GM12891 (cell line): ENCODE measurements at regions not wholly inside any gene's neighbourhood (a gene's known extent, or its start where the extent isn't known, plus 50 kb on each side); places are given as distances from the start of the nearest gene placed in this dataset.

ENCODE experiments used
- DNase-seq: peaks from one replicate; pipeline ENCODE4 v3.0.0; 2011; ENCODE audit warnings: low spot score; ENCODE audit not compliant: insufficient read length
- FAIRE-seq: peaks from 2 replicates; lab custom pipeline; 2011; peaks lifted over from hg19 to GRCh38; lab: Jason Lieb, UNC
- PAX5 ChIP-seq: IDR thresholded peaks from 2 replicates; pipeline ENCODE4 v1.6.1; 2011; ENCODE audit warnings: low read length, moderate library complexity, mild to moderate bottlenecking; ENCODE audit not compliant: insufficient read depth, severe bottlenecking
- POLR2A ChIP-seq: IDR thresholded peaks from 2 replicates; pipeline ENCODE4 v1.6.1; 2011; ENCODE audit warnings: low read depth, low read length, control low read depth
- POLR2AphosphoS5 ChIP-seq: IDR thresholded peaks from 2 replicates; pipeline ENCODE4 v1.6.1; 2011; ENCODE audit warnings: low read depth, low read length, control low read depth
- POU2F2 ChIP-seq: IDR thresholded peaks from 2 replicates; pipeline ENCODE4 v1.6.1; 2011; ENCODE audit warnings: low read depth, mild to moderate bottlenecking, control low read depth, low read length, moderate library complexity
- SPI1 ChIP-seq: IDR thresholded peaks from 2 replicates; pipeline ENCODE4 v1.6.1; 2011; ENCODE audit warnings: low read depth, low read length, control low read depth
- TAF1 ChIP-seq: IDR thresholded peaks from 2 replicates; pipeline ENCODE4 v1.6.1; 2011; ENCODE audit warnings: low read depth, low read length, control low read depth

- DNase-seq (no peak), FAIRE-seq (no peak)
- TF ChIP-seq SPI1 (no peak), POLR2AphosphoS5 (no peak), TAF1 (no peak), POLR2A (no peak), PAX5 (no peak), POU2F2 (no peak)
Measured at GRCh38 chr3:5441401-5441800, 253.9 kb downstream of the EDEM1 start.

GRCh38 chr3:5442106-5442785, 254.7 kb downstream of the EDEM1 start:
- TF ChIP-seq PAX5: no peak
- no peak for TF ChIP-seq POLR2AphosphoS5
- no peak for TF ChIP-seq TAF1
- TF ChIP-seq SPI1: no peak
- TF ChIP-seq POU2F2: no peak
- TF ChIP-seq POLR2A: no peak
- DNase-seq (no peak), FAIRE-seq (no peak)

- TF ChIP-seq POLR2A: no peak
- TF ChIP-seq POLR2AphosphoS5: no peak
- no peak for TF ChIP-seq PAX5
- no peak for TF ChIP-seq TAF1
- FAIRE-seq: no peak
- DNase-seq: no peak
Measured at GRCh38 chr3:5442786-5443138, 255.3 kb downstream of the EDEM1 start.

- FAIRE-seq (no peak), DNase-seq (no peak)
- TF ChIP-seq POLR2A (no peak), PAX5 (no peak), POLR2AphosphoS5 (no peak), SPI1 (no peak), POU2F2 (no peak), TAF1 (no peak)
Measured at GRCh38 chr3:5444253-5444652, 256.7 kb downstream of the EDEM1 start.

GRCh38 chr3:5445676-5446201, 258.2 kb downstream of the EDEM1 start:
- DNase-seq (no peak), FAIRE-seq (no peak)
- TF ChIP-seq POLR2A (no peak), SPI1 (no peak), POU2F2 (no peak), PAX5 (no peak), TAF1 (no peak), POLR2AphosphoS5 (no peak)

- no peak for DNase-seq
- FAIRE-seq: no peak
Measured at GRCh38 chr3:5448246-5448645, 260.7 kb downstream of the EDEM1 start.

GRCh38 chr3:5448816-5449215, 261.3 kb downstream of the EDEM1 start:
- FAIRE-seq (no peak), DNase-seq (no peak)
- TF ChIP-seq POLR2AphosphoS5: no peak
- TF ChIP-seq POLR2A: no peak
- TF ChIP-seq TAF1: no peak
- no peak for TF ChIP-seq SPI1
- no peak for TF ChIP-seq POU2F2
- TF ChIP-seq PAX5: no peak

More at GRCh38 chr3:5448246-5448645, 260.7 kb downstream of the EDEM1 start:
- TF ChIP-seq POU2F2 (no peak), POLR2AphosphoS5 (no peak), SPI1 (no peak), POLR2A (no peak), TAF1 (no peak), PAX5 (no peak)

- TF ChIP-seq POLR2A (no peak), SPI1 (no peak), TAF1 (no peak), POU2F2 (no peak), PAX5 (no peak), POLR2AphosphoS5 (no peak)
- DNase-seq: no peak
- no peak for FAIRE-seq
Measured at GRCh38 chr3:5456199-5456598, 268.7 kb downstream of the EDEM1 start.

GRCh38 chr3:5458526-5458925, 271.0 kb downstream of the EDEM1 start:
- no peak for FAIRE-seq

GRCh38 chr3:5462086-5462485, 274.6 kb downstream of the EDEM1 start:
- TF ChIP-seq PAX5 (no peak), POU2F2 (no peak), POLR2AphosphoS5 (no peak), SPI1 (no peak), TAF1 (no peak), POLR2A (no peak)
- FAIRE-seq (no peak), DNase-seq (no peak)

More at GRCh38 chr3:5458526-5458925, 271.0 kb downstream of the EDEM1 start:
- no peak for TF ChIP-seq SPI1
- no peak for TF ChIP-seq TAF1
- TF ChIP-seq POU2F2: no peak
- TF ChIP-seq POLR2A: no peak
- no peak for TF ChIP-seq POLR2AphosphoS5
- no peak for TF ChIP-seq PAX5
- no peak for DNase-seq
